WTC11 (cell line): ENCODE measurements at regions not wholly inside any gene's neighbourhood (a gene's known extent, or its start where the extent isn't known, plus 50 kb on each side); places are given as distances from the start of the nearest gene placed in this dataset.

Source experiments
- CREB1 ChIP-seq: sonication (generic); formaldehyde crosslinking; IDR thresholded peaks from 2 replicates; pipeline ENCODE4 v1.8.0; 2023; ENCODE audit warnings: mild to moderate bottlenecking, missing genetic modification reagents
- ESRRA ChIP-seq: sonication (generic); formaldehyde crosslinking; IDR thresholded peaks from 2 replicates; pipeline ENCODE4 v1.8.1; 2022; ENCODE audit warnings: mild to moderate bottlenecking, missing genetic modification reagents, borderline replicate concordance
- JUN ChIP-seq: sonication (generic); formaldehyde crosslinking; IDR thresholded peaks from 2 replicates; pipeline ENCODE4 v1.8.0; 2023; ENCODE audit warnings: mild to moderate bottlenecking, missing genetic modification reagents
- NFYB ChIP-seq: sonication (generic); formaldehyde crosslinking; conservative IDR thresholded peaks from 2 replicates; pipeline ENCODE4 v1.8.0; 2022; ENCODE audit warnings: low read depth, missing genetic modification reagents
- SP1 ChIP-seq: sonication (generic); formaldehyde crosslinking; conservative IDR thresholded peaks from 2 replicates; pipeline ENCODE4 v1.8.1; 2022; ENCODE audit warnings: missing genetic modification reagents
- USF2 ChIP-seq: sonication (generic); formaldehyde crosslinking; IDR thresholded peaks from 2 replicates; pipeline ENCODE4 v1.8.1; 2023; ENCODE audit warnings: mild to moderate bottlenecking, missing genetic modification reagents, moderate library complexity
- ZMAT4 ChIP-seq: fragments of 250-450 bp; sonication (Bioruptor Pico); IDR thresholded peaks from 2 replicates; pipeline ENCODE4 v1.9.0; 2021; ENCODE audit warnings: mild to moderate bottlenecking
- ZNF423 ChIP-seq: fragments of 250-450 bp; sonication (Bioruptor Pico); IDR thresholded peaks from 2 replicates; pipeline ENCODE4 v2.1.2; 2022; ENCODE audit warnings: mild to moderate bottlenecking, moderate library complexity
- TF ChIP-seq, protein P1 (sequence below): fragments of 200-600 bp; IDR thresholded peaks from 2 replicates; pipeline ENCODE4 v1.8.0; 2022; ENCODE audit warnings: antibody characterized with exemption
- TF ChIP-seq, protein P2 (sequence below): fragments of 250-450 bp; sonication (Bioruptor Pico); IDR thresholded peaks from 2 replicates; pipeline ENCODE4 v1.8.0; 2021; ENCODE audit warnings: mild to moderate bottlenecking

DNA sequence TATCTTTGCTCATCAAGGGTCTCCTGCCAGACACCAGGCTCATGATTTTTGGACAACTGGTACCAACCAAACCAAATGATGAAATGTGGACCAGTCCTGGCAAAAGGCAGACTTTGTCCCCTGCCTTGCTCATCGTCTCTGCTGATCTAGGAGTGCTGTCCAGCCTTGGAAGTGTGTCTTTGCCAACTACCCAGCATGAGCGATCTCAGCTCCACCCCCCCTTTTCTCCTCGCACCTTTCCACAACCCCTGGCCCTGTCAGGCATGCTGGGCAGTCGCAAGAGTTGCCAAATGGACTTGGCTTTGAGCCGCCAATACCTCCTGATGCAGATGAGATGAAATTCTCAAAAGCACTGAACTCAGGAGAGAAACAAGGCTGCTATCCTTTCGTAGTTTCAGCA lies 174.3 kb downstream of the KCNA5 start:
- TF ChIP-seq, protein P1, sequence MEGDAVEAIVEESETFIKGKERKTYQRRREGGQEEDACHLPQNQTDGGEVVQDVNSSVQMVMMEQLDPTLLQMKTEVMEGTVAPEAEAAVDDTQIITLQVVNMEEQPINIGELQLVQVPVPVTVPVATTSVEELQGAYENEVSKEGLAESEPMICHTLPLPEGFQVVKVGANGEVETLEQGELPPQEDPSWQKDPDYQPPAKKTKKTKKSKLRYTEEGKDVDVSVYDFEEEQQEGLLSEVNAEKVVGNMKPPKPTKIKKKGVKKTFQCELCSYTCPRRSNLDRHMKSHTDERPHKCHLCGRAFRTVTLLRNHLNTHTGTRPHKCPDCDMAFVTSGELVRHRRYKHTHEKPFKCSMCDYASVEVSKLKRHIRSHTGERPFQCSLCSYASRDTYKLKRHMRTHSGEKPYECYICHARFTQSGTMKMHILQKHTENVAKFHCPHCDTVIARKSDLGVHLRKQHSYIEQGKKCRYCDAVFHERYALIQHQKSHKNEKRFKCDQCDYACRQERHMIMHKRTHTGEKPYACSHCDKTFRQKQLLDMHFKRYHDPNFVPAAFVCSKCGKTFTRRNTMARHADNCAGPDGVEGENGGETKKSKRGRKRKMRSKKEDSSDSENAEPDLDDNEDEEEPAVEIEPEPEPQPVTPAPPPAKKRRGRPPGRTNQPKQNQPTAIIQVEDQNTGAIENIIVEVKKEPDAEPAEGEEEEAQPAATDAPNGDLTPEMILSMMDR: no peak
- no peak for TF ChIP-seq ZMAT4 (CRISPR knock-in tag)
- TF ChIP-seq SP1 (CRISPR knock-in tag): no peak
- no peak for TF ChIP-seq NFYB (CRISPR knock-in tag)
- TF ChIP-seq USF2 (CRISPR knock-in tag): no peak
- no peak for TF ChIP-seq CREB1 (CRISPR knock-in tag)
- TF ChIP-seq JUN (CRISPR knock-in tag): no peak
- TF ChIP-seq, protein P2, sequence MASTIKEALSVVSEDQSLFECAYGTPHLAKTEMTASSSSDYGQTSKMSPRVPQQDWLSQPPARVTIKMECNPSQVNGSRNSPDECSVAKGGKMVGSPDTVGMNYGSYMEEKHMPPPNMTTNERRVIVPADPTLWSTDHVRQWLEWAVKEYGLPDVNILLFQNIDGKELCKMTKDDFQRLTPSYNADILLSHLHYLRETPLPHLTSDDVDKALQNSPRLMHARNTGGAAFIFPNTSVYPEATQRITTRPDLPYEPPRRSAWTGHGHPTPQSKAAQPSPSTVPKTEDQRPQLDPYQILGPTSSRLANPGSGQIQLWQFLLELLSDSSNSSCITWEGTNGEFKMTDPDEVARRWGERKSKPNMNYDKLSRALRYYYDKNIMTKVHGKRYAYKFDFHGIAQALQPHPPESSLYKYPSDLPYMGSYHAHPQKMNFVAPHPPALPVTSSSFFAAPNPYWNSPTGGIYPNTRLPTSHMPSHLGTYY (CRISPR knock-in tag): no peak
- TF ChIP-seq ZNF423 (CRISPR knock-in tag): no peak
- no peak for TF ChIP-seq ESRRA (CRISPR knock-in tag)
